Mesenchymal stem cell (in vitro differentiated cells and primary cell): ENCODE measurements at regions not wholly inside any gene's neighbourhood (a gene's known extent, or its start where the extent isn't known, plus 50 kb on each side); places are given as distances from the start of the nearest gene placed in this dataset.
A peak's percentile ranks its signal among the peaks of the same experiment; 100 is the strongest.

Experiments used
- DNase-seq: peaks from one replicate; pipeline ENCODE4 v3.0.0-alpha.2; 2013
- H2AFZ ChIP-seq: one replicate; pipeline ENCODE4 v1.6.1; 2013; ENCODE audit warnings: low read depth, mild to moderate bottlenecking, control low read depth, inconsistent platforms, low read length, moderate library complexity
- H2AK5ac ChIP-seq: 2 replicates; pipeline ENCODE4 v1.6.1; 2013; ENCODE audit warnings: low read length, moderate library complexity, mild to moderate bottlenecking, inconsistent platforms; ENCODE audit not compliant: severe bottlenecking
- H2BK120ac ChIP-seq: one replicate; pipeline ENCODE4 v1.6.1; 2013; ENCODE audit warnings: low read depth, mild to moderate bottlenecking, inconsistent platforms, low read length, moderate library complexity
- H2BK12ac ChIP-seq, 2 experiments: one replicate each; pipeline ENCODE4 v1.6.1; 2013; ENCODE audit warnings: inconsistent platforms in 2 of 2, low read length in 2 of 2, mild to moderate bottlenecking in 2 of 2, moderate library complexity in 2 of 2, control low read depth in 1 of 2
- H2BK15ac ChIP-seq: one replicate; pipeline ENCODE4 v1.6.1; 2013; ENCODE audit warnings: mild to moderate bottlenecking, low read depth, inconsistent platforms; ENCODE audit not compliant: poor library complexity, severe bottlenecking
- H2BK5ac ChIP-seq: 2 replicates; pipeline ENCODE4 v1.6.1; 2013; ENCODE audit warnings: low read depth, mild to moderate bottlenecking, low read length, control low read depth, inconsistent platforms; ENCODE audit not compliant: poor library complexity, severe bottlenecking
- H3K14ac ChIP-seq, 2 experiments: one replicate each; pipeline ENCODE4 v1.6.1; 2013; ENCODE audit warnings: inconsistent platforms in 2 of 2, low read length in 2 of 2, control low read depth in 1 of 2, mild to moderate bottlenecking in 1 of 2, moderate library complexity in 1 of 2
- H3K18ac ChIP-seq, 2 experiments: one replicate each; pipeline ENCODE4 v1.6.1; 2013; ENCODE audit warnings: inconsistent platforms in 2 of 2, low read length in 2 of 2, control low read depth in 1 of 2, low read depth in 1 of 2, mild to moderate bottlenecking in 1 of 2
- H3K23ac ChIP-seq, 2 experiments: one replicate each; pipeline ENCODE4 v1.6.1; 2013; ENCODE audit warnings: inconsistent platforms in 2 of 2, low read length in 2 of 2, mild to moderate bottlenecking in 2 of 2, moderate library complexity in 2 of 2, control low read depth in 1 of 2
- H3K27ac ChIP-seq: 2 replicates; pipeline ENCODE4 v1.5.1; 2013; ENCODE audit warnings: mild to moderate bottlenecking, moderate library complexity, low read length, control low read depth, inconsistent platforms; ENCODE audit not compliant: poor library complexity, severe bottlenecking
- H3K27me3 ChIP-seq, 2 experiments: 2 replicates each; pipeline versions ENCODE4 v1.6.1 to v1.7.0; 2013; ENCODE audit warnings: low read length in 2 of 2, mild to moderate bottlenecking in 2 of 2, moderate library complexity in 2 of 2, control low read depth in 1 of 2, inconsistent platforms in 1 of 2; ENCODE audit not compliant: control insufficient read depth in 1 of 2, insufficient read depth in 1 of 2
- H3K36me3 ChIP-seq, 2 experiments: 2 replicates each; pipeline versions ENCODE4 v1.6.1 to v1.7.0; 2013; ENCODE audit warnings: low read length in 2 of 2, control low read depth in 1 of 2, inconsistent platforms in 1 of 2, low read depth in 1 of 2, mild to moderate bottlenecking in 1 of 2; ENCODE audit not compliant: insufficient read depth in 2 of 2, control insufficient read depth in 1 of 2
- H3K4ac ChIP-seq, 2 experiments: one replicate each; pipeline ENCODE4 v1.6.1; 2013; ENCODE audit warnings: inconsistent platforms in 2 of 2, low read length in 2 of 2, mild to moderate bottlenecking in 2 of 2, moderate library complexity in 2 of 2, control low read depth in 1 of 2, low read depth in 1 of 2
- H3K4me1 ChIP-seq: 2 replicates; pipeline ENCODE4 v1.6.1; 2013; ENCODE audit warnings: low read depth, low read length, control low read depth; ENCODE audit not compliant: control insufficient read depth, insufficient read depth
- H3K4me2 ChIP-seq: 2 replicates; pipeline ENCODE4 v1.6.1; 2013; ENCODE audit warnings: low read length, mild to moderate bottlenecking, inconsistent platforms; ENCODE audit not compliant: poor library complexity, severe bottlenecking
- H3K4me3 ChIP-seq, 2 experiments: 2 replicates each; pipeline versions ENCODE4 v1.5.1 to v1.7.0; 2013; ENCODE audit warnings: low read length in 2 of 2, mild to moderate bottlenecking in 2 of 2, control low read depth in 1 of 2, low read depth in 1 of 2; ENCODE audit not compliant: insufficient read depth in 1 of 2
- H3K79me1 ChIP-seq: replicated peaks from 2 replicates; pipeline ENCODE4 v1.6.1; 2013; ENCODE audit warnings: mild to moderate bottlenecking, control low read depth, low read length, inconsistent platforms; ENCODE audit not compliant: poor library complexity, severe bottlenecking
- H3K9ac ChIP-seq: 2 replicates; pipeline ENCODE4 v1.7.0; 2013; ENCODE audit warnings: mild to moderate bottlenecking, low read length, moderate library complexity
- H3K9me3 ChIP-seq: 2 replicates; pipeline ENCODE4 v1.7.0; 2013; ENCODE audit warnings: mild to moderate bottlenecking, low read length; ENCODE audit not compliant: control insufficient read depth
- H4K8ac ChIP-seq: one replicate; pipeline ENCODE4 v1.6.1; 2013; ENCODE audit warnings: inconsistent platforms, mild to moderate bottlenecking, low read length, moderate library complexity
- H4K91ac ChIP-seq: one replicate; pipeline ENCODE4 v1.6.1; 2013; ENCODE audit warnings: mild to moderate bottlenecking, low read length, inconsistent platforms
- WGBS: methylation state at CpG from one replicate; pipeline ENCODE4 v1.1.7; 2013; ENCODE audit warnings: mixed read lengths; 5-methylcytosine and 5-hydroxymethylcytosine counted together

DNA sequence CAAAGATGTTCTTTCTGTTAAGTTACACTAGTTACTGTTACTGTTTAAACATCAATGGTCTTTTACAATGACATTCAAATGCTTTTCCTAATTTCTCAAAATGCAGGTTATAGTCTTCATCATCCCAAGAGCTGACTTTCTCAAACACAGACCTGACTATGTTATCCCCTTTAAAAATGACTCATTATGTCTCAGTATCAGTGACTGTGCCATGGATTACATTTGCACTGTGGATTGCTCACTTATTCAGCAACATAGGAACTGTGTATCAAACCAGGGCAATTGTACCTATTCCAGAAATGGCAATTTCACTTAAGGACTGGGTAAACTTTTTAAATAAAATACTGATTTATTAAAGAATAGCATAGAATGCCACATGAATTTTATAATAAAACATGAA lies 630.2 kb upstream of the NOVA1 start:
- H3K27me3 ChIP-seq = no peaks in the 10 kb centered on the region
- H2BK5ac ChIP-seq = no peak overlapping the region
- no peak for DNase-seq
- no peak overlapping the region for H3K4me2 ChIP-seq
- H3K9ac ChIP-seq = peak overlapping the region; percentile 12
- no peak overlapping the region for H3K27ac ChIP-seq
- H3K4me3 ChIP-seq = no peak overlapping the region
- no peak overlapping the region for H3K23ac ChIP-seq
- no peak overlapping the region for H3K18ac ChIP-seq
- no peaks in the 10 kb centered on the region for H3K4me1 ChIP-seq
- H3K79me1 ChIP-seq = no peaks in the 10 kb centered on the region
- no peak overlapping the region for H4K91ac ChIP-seq
- H3K9me3 ChIP-seq = no peaks in the 10 kb centered on the region
- H2AK5ac ChIP-seq = no peak overlapping the region
- H4K8ac ChIP-seq = no peak overlapping the region
- H2BK15ac ChIP-seq = no peak overlapping the region
- no peak overlapping the region for H2BK120ac ChIP-seq
- no peak overlapping the region for H2AFZ ChIP-seq
- H2BK12ac ChIP-seq = no peak overlapping the region
- H3K36me3 ChIP-seq = no peaks in the 10 kb centered on the region
- H3K4ac ChIP-seq = no peak overlapping the region
- H3K14ac ChIP-seq = no peak overlapping the region

DNA sequence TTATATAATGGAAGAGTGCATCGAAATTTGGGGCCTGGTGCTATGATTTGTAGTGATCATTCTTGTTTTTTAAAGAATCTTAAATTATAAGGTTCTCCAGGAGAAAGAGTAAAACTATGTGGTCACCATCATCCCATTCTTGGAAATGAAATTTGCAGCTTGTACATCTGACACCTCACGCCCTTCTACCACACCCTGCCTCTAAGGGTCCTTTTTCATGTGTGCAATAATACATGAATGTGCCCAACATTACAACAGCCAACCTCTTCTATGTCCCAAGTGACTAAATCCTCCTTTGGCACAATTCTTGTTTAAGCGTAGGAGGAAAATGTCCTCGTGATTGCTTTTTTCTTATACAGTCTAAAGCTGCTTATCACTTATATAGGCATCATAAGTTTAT lies 636.5 kb upstream of the NOVA1 start:
- H3K4me3 ChIP-seq = no peak overlapping the region
- 73% methylated on average over 1 of the region's 4 CpGs for WGBS
- H2AK5ac ChIP-seq = no peak overlapping the region
- H3K4me1 ChIP-seq = no peaks in the 10 kb centered on the region
- H3K36me3 ChIP-seq = no peaks in the 10 kb centered on the region
- H3K27ac ChIP-seq = no peak overlapping the region
- no peaks in the 10 kb centered on the region for H3K79me1 ChIP-seq
- H3K4me2 ChIP-seq = no peak overlapping the region
- H3K4ac ChIP-seq = no peak overlapping the region
- no peak for DNase-seq
- no peak overlapping the region for H3K23ac ChIP-seq
- no peak overlapping the region for H4K91ac ChIP-seq
- H3K18ac ChIP-seq = no peak overlapping the region
- no peaks in the 10 kb centered on the region for H3K9me3 ChIP-seq
- H2BK12ac ChIP-seq = no peak overlapping the region
- H3K9ac ChIP-seq = no peak overlapping the region
- no peak overlapping the region for H3K14ac ChIP-seq
- no peaks in the 10 kb centered on the region for H3K27me3 ChIP-seq
- no peak overlapping the region for H2BK120ac ChIP-seq
- no peak overlapping the region for H2AFZ ChIP-seq
- no peak overlapping the region for H2BK5ac ChIP-seq
- H2BK15ac ChIP-seq = no peak overlapping the region
- H4K8ac ChIP-seq = no peak overlapping the region

DNA sequence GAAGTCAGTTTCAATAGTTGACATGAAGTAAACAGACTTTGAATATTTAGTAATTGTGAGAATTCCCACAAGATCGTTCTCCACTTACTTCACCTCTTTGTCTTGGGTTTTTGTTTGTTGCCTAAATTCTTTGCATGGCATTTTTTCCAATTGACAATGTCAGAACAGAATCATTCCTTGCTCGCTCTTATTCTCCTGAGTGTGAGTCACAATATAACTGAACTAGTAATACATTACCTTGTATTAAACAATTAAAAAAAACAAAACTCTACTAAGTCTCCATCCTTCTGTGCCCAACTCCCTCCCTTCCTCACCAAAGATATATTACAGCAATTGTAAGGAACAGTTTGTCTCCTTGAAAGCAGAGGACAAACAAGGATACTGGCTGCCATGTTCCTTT lies 638.8 kb upstream of the NOVA1 start:
- Histone ChIP-seq H3K4ac (no peak overlapping the region), H2AK5ac (no peak overlapping the region), H4K8ac (no peak overlapping the region), H3K79me1 (no peaks in the 10 kb centered on the region), H2BK5ac (no peak overlapping the region), H2BK120ac (no peak overlapping the region), H3K4me1 (no peaks in the 10 kb centered on the region), H3K27me3 (no peaks in the 10 kb centered on the region), H3K4me2 (no peak overlapping the region), H2AFZ (no peak overlapping the region), H3K36me3 (no peaks in the 10 kb centered on the region), H3K4me3 (no peak overlapping the region), H2BK15ac (no peak overlapping the region), H2BK12ac (no peak overlapping the region), H3K9me3 (no peaks in the 10 kb centered on the region), H4K91ac (no peak overlapping the region), H3K23ac (no peak overlapping the region), H3K18ac (no peak overlapping the region), H3K27ac (no peak overlapping the region), H3K14ac (no peak overlapping the region), H3K9ac (no peak overlapping the region)
- DNase-seq = no peak
- WGBS = no CpG with 5 or more reads among the region's 2 CpGs

DNA sequence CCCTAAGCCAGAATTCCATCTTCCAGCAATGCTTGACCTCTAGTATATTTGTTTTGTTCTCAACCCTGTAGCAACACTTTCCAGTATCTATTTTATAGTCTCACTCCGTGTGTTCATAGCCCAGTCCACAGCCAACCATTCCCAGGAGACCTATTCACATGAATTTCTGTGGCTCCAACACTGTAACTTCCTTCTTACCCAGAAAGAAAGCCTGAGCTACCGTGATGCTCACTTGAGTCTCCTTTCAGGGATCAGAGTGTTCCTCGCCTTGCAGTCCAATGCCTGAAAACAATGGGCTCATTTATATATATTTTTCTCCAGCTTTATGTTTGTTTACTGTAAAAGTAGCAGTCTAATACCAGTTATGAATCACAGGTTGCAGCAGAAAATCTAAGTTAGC lies 645.0 kb upstream of the NOVA1 start:
- H3K9me3 ChIP-seq = no peaks in the 10 kb centered on the region
- no peak overlapping the region for H2BK15ac ChIP-seq
- H2BK120ac ChIP-seq = no peak overlapping the region
- no peak overlapping the region for H4K8ac ChIP-seq
- H3K23ac ChIP-seq = no peak overlapping the region
- no peaks in the 10 kb centered on the region for H3K79me1 ChIP-seq
- H3K27ac ChIP-seq = no peak overlapping the region
- H3K18ac ChIP-seq = no peak overlapping the region
- H3K4me3 ChIP-seq = no peak overlapping the region
- no peak overlapping the region for H3K14ac ChIP-seq
- H3K27me3 ChIP-seq = no peaks in the 10 kb centered on the region
- no peak overlapping the region for H2AK5ac ChIP-seq
- DNase-seq = no peak
- H2BK12ac ChIP-seq = no peak overlapping the region
- no peak overlapping the region for H3K9ac ChIP-seq
- no peak overlapping the region for H3K4ac ChIP-seq
- H3K36me3 ChIP-seq = no peaks in the 10 kb centered on the region
- H3K4me1 ChIP-seq = no peaks in the 10 kb centered on the region
- H2BK5ac ChIP-seq = no peak overlapping the region
- H4K91ac ChIP-seq = no peak overlapping the region
- no peak overlapping the region for H2AFZ ChIP-seq
- 57% methylated on average over 2 of the region's 3 CpGs for WGBS
- H3K4me2 ChIP-seq = no peak overlapping the region
